HepG2 (cell line): ENCODE measurements at regions not wholly inside any gene's neighbourhood (a gene's known extent, or its start where the extent isn't known, plus 50 kb on each side); places are given as distances from the start of the nearest gene placed in this dataset.

ENCODE experiments used
- ATAC-seq: fragments of 200-7000 bp; cut with Tn5 transposase; 3 replicates; pipeline ENCODE4 v1.9.1; 2020; ENCODE audit warnings: mild to moderate bottlenecking, moderate library complexity
- BruUV-seq: library from RNA; stranded (reverse); fragments of 400-500 nt; replicated peaks from 2 replicates; lab custom pipeline; 2021; lab: Mats Ljungman, UMichigan
- CTCF ChIA-PET: fragments of 300-600 bp; formaldehyde crosslinking; extraction: SDS; loops from one replicate; lab custom pipeline; 2021; ENCODE audit warnings: low total read pairs, inconsistent platforms, low intra/inter-chr PET ratio; lab: Yijun Ruan, JAX
- POLR2A ChIA-PET: fragments of 350-600 bp; sonication (Branson Sonifier 250); formaldehyde crosslinking; loops from one replicate; lab custom pipeline; 2020; ENCODE audit warnings: antibody characterized with exemption, inconsistent platforms; lab: Yijun Ruan, JAX
- DNase-seq: peaks from one replicate; pipeline ENCODE4 v3.0.0-alpha.2; 2015; ENCODE audit warnings: low spot score
- FAIRE-seq: peaks from 3 replicates; lab custom pipeline; 2011; peaks lifted over from hg19 to GRCh38; lab: Jason Lieb, UNC
- H2AFZ ChIP-seq: one replicate; pipeline ENCODE4 v1.6.1; 2011; ENCODE audit warnings: low read length, inconsistent platforms
- H3K27ac ChIP-seq: fragments of 300-600 bp; 3 replicates; pipeline ENCODE4 v1.8.0; 2011; ENCODE audit warnings: mixed run types, mild to moderate bottlenecking, mixed read lengths, low read length, inconsistent platforms; ENCODE audit not compliant: insufficient read depth; ENCODE audit errors: extremely low read length
- H3K27me3 ChIP-seq, 2 experiments: fragments of 200-600 bp in 1 of 2; 2 replicates in 1 of 2; 3 replicates in 1 of 2; pipeline versions ENCODE4 v1.6.0 to v1.8.0; 2011; ENCODE audit warnings: low read length in 2 of 2, mild to moderate bottlenecking in 2 of 2, moderate library complexity in 2 of 2, inconsistent platforms in 1 of 2; ENCODE audit not compliant: insufficient read depth in 2 of 2, control insufficient read depth in 1 of 2
- H3K36me3 ChIP-seq, 2 experiments: fragments of 200-600 bp in 1 of 2; replicated peaks in 1 of 2; 2 replicates in 1 of 2; 3 replicates in 1 of 2; pipeline versions ENCODE4 v1.5.1 to v1.8.0; 2011; ENCODE audit warnings: low read length in 2 of 2, inconsistent platforms in 1 of 2; ENCODE audit not compliant: insufficient read depth in 2 of 2, control insufficient read depth in 1 of 2
- H3K4me1 ChIP-seq: 2 replicates; pipeline ENCODE4 v1.5.1; 2012; ENCODE audit warnings: low read length, inconsistent platforms; ENCODE audit not compliant: insufficient read depth
- H3K4me2 ChIP-seq: 2 replicates; pipeline ENCODE4 v1.6.0; 2011; ENCODE audit warnings: low read depth, low read length, inconsistent platforms
- H3K4me3 ChIP-seq, 3 experiments: fragments of 200-600 bp in 1 of 3; sonication (generic), shearing (Covaris generic) in 1 of 3; replicated peaks in 1 of 3; 2 replicates each; pipeline ENCODE4 v1.5.1; 2011 to 2016; ENCODE audit warnings: low read length in 3 of 3, inconsistent platforms in 2 of 3, low read depth in 2 of 3, mild to moderate bottlenecking in 2 of 3, control low read depth in 1 of 3, mixed read lengths in 1 of 3; ENCODE audit not compliant: insufficient read depth in 1 of 3
- H3K79me2 ChIP-seq: one replicate; pipeline ENCODE4 v1.6.1; 2011; ENCODE audit warnings: low read length, inconsistent platforms; ENCODE audit not compliant: insufficient read depth
- H3K9ac ChIP-seq: 2 replicates; pipeline ENCODE4 v1.6.0; 2011; ENCODE audit warnings: mild to moderate bottlenecking, low read depth, low read length, inconsistent platforms; ENCODE audit not compliant: insufficient read depth
- H3K9me3 ChIP-seq: 2 replicates; pipeline ENCODE4 v1.5.1; 2012; ENCODE audit warnings: mild to moderate bottlenecking, low read length
- H4K20me1 ChIP-seq: 2 replicates; pipeline ENCODE4 v1.6.0; 2011; ENCODE audit warnings: inconsistent platforms, mild to moderate bottlenecking, low read length, moderate library complexity; ENCODE audit not compliant: insufficient read depth
- ARHGAP35 ChIP-seq: sonication (generic); formaldehyde crosslinking; IDR thresholded peaks from 2 replicates; pipeline ENCODE4 v1.9.0; 2022; ENCODE audit warnings: mild to moderate bottlenecking, inconsistent platforms, moderate library complexity, missing genetic modification reagents, borderline replicate concordance
- FIP1L1 ChIP-seq: fragments of 200-400 bp; formaldehyde crosslinking; IDR thresholded peaks from 2 replicates; pipeline ENCODE4 v1.6.1; 2018; ENCODE audit warnings: low read depth, mild to moderate bottlenecking, low read length, moderate library complexity, borderline replicate concordance; ENCODE audit not compliant: insufficient read depth
- KDM3A ChIP-seq: IDR thresholded peaks from 2 replicates; pipeline ENCODE4 v1.6.1; 2018; ENCODE audit warnings: low read depth, missing compliant biosample characterization
- KDM5B ChIP-seq: sonication (generic); formaldehyde crosslinking; IDR thresholded peaks from 2 replicates; pipeline ENCODE4 v1.4.0; 2020; ENCODE audit warnings: missing genetic modification reagents, mild to moderate bottlenecking, borderline replicate concordance
- KLF6 ChIP-seq: IDR thresholded peaks from 2 replicates; pipeline ENCODE4 v1.8.0; 2016; ENCODE audit warnings: missing biosample characterization, missing genetic modification reagents
- KLF9 ChIP-seq: IDR thresholded peaks from 2 replicates; pipeline ENCODE4 v1.6.1; 2016; ENCODE audit warnings: low read depth
- NRL ChIP-seq: sonication (generic); formaldehyde crosslinking; IDR thresholded peaks from 2 replicates; pipeline ENCODE4 v1.5.0; 2020; ENCODE audit warnings: missing genetic modification reagents, mild to moderate bottlenecking, moderate library complexity, borderline replicate concordance
- RFX5 ChIP-seq: IDR thresholded peaks from 2 replicates; pipeline ENCODE4 v1.6.1; 2011; ENCODE audit warnings: low read depth, low read length, improper control_type of control experiment
- RORA ChIP-seq: sonication (generic); formaldehyde crosslinking; IDR thresholded peaks from 2 replicates; pipeline ENCODE4 v1.5.0; 2020; ENCODE audit warnings: mild to moderate bottlenecking, missing genetic modification reagents, moderate library complexity
- SAP130 ChIP-seq: IDR thresholded peaks from 2 replicates; pipeline ENCODE4 v1.6.1; 2016; ENCODE audit warnings: low read depth
- SATB2 ChIP-seq: sonication (generic); formaldehyde crosslinking; IDR thresholded peaks from 2 replicates; pipeline ENCODE4 v1.5.0; 2020; ENCODE audit warnings: missing genetic modification reagents
- SMYD3 ChIP-seq: sonication (generic); formaldehyde crosslinking; IDR thresholded peaks from 2 replicates; pipeline ENCODE4 v1.8.1; 2023; ENCODE audit warnings: mild to moderate bottlenecking, missing genetic modification reagents
- TERF1 ChIP-seq: sonication (generic); formaldehyde crosslinking; IDR thresholded peaks from 2 replicates; pipeline ENCODE4 v1.8.0; 2022; ENCODE audit warnings: mild to moderate bottlenecking, missing genetic modification reagents, moderate library complexity
- U2AF2 ChIP-seq: fragments of 200-400 bp; formaldehyde crosslinking; IDR thresholded peaks from 2 replicates; pipeline ENCODE4 v1.6.1; 2017; ENCODE audit warnings: low read depth, mild to moderate bottlenecking, low read length
- ZC3H4 ChIP-seq: sonication (generic); formaldehyde crosslinking; IDR thresholded peaks from 2 replicates; pipeline ENCODE4 v1.4.0; 2020; ENCODE audit warnings: missing genetic modification reagents, borderline replicate concordance
- ZNF292 ChIP-seq: sonication (generic); formaldehyde crosslinking; IDR thresholded peaks from 2 replicates; pipeline ENCODE4 v1.8.1; 2022; ENCODE audit warnings: mild to moderate bottlenecking, low read depth, missing genetic modification reagents, borderline replicate concordance
- ZNF501 ChIP-seq: sonication (generic); formaldehyde crosslinking; IDR thresholded peaks from 2 replicates; pipeline ENCODE4 v1.5.1; 2020; ENCODE audit warnings: mild to moderate bottlenecking, moderate library complexity, missing genetic modification reagents
- ZNF556 ChIP-seq: sonication (generic); formaldehyde crosslinking; IDR thresholded peaks from 2 replicates; pipeline ENCODE4 v1.4.0; 2020; ENCODE audit warnings: mild to moderate bottlenecking, missing genetic modification reagents, borderline replicate concordance
- WGBS: methylation state at CpG from one replicate; pipeline ENCODE4 v1.1.6; 2017; ENCODE audit warnings: low lambda C conversion rate; 5-methylcytosine and 5-hydroxymethylcytosine counted together
- in situ Hi-C: cut with HindIII; loops from 2 replicates; pipeline ENCODE4 v1.10.0; 2017; ENCODE audit warnings: low pct_unique_long_range_greater_than_20kb; ENCODE audit not compliant: extremely low pct_ligation_motif_present
- intact Hi-C: fragments of 100-400 bp; cut with micrococcal nuclease; formaldehyde crosslinking; loops from one replicate; pipeline ENCODE4 v1.10.0; 2022; ENCODE audit not compliant: unreplicated experiment
- TF ChIP-seq, protein P1 (sequence below): sonication (generic); formaldehyde crosslinking; IDR thresholded peaks from 2 replicates; pipeline ENCODE4 v1.5.0; 2020; ENCODE audit warnings: missing genetic modification reagents, mild to moderate bottlenecking, borderline replicate concordance

DNA sequence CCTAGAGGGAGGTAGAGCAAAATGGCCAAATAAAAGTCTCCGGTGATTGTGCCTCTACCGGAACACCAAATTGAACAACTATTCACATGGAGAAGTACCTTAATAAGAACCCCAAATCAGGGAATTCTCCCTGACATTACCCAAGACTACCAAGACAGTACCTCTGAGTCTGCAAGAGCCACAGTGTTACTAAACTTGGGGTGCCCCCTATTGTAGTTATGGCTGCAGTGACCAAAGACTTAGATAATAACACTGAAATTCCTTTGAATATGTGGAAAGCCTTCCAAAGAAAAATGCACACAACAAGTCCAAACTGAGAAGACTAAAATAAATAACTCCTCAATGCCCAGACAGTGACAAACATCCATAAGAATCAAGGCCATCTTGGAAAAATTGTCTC, 682.9 kb upstream of the LRRTM1 start:
- POLR2A ChIA-PET, result no interaction called here
- H3K4me2 ChIP-seq, result no peak overlapping the region
- H3K36me3 ChIP-seq, result no peaks in the 10 kb centered on the region
- no peak overlapping the region for H2AFZ ChIP-seq
- H4K20me1 ChIP-seq, result no peaks in the 10 kb centered on the region
- H3K4me3 ChIP-seq, result no peak overlapping the region
- FAIRE-seq, result no peak
- intact Hi-C loops (no loop called here), in situ Hi-C loops (no loop called here)
- H3K9me3 ChIP-seq, result peaks cover 92% of the 10 kb centered on the region
- no TSS peak for BruUV-seq
- H3K9ac ChIP-seq, result no peak overlapping the region
- H3K27ac ChIP-seq, result no peak overlapping the region
- no peaks in the 10 kb centered on the region for H3K4me1 ChIP-seq
- WGBS, result 43% methylated on average over 2 of the region's 2 CpGs
- H3K79me2 ChIP-seq, result no peaks in the 10 kb centered on the region
- no peaks in the 10 kb centered on the region for H3K27me3 ChIP-seq
- no peak for ATAC-seq
- CTCF ChIA-PET, result no interaction called here
- DNase-seq, result no peak
- TF ChIP-seq ZNF556 (no peak), FIP1L1 (no peak), U2AF2 (no peak), SATB2 (CRISPR knock-in tag) (no peak), ZC3H4 (CRISPR knock-in tag) (no peak), SMYD3 (CRISPR knock-in tag) (no peak), KLF9 (CRISPR knock-in tag) (no peak), KDM5B (CRISPR knock-in tag) (no peak), ARHGAP35 (CRISPR knock-in tag) (no peak), KLF6 (CRISPR knock-in tag) (no peak), KDM3A (CRISPR knock-in tag) (no peak), RFX5 (no peak), TERF1 (CRISPR knock-in tag) (no peak), RORA (CRISPR knock-in tag) (no peak), SAP130 (CRISPR knock-in tag) (no peak), ZNF501 (CRISPR knock-in tag) (no peak), NRL (CRISPR knock-in tag) (no peak), ZNF292 (CRISPR knock-in tag) (no peak)
- TF ChIP-seq, protein P1, sequence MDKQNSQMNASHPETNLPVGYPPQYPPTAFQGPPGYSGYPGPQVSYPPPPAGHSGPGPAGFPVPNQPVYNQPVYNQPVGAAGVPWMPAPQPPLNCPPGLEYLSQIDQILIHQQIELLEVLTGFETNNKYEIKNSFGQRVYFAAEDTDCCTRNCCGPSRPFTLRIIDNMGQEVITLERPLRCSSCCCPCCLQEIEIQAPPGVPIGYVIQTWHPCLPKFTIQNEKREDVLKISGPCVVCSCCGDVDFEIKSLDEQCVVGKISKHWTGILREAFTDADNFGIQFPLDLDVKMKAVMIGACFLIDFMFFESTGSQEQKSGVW (CRISPR knock-in tag), result no peak
